Adipocyte (in vitro differentiated cells): ENCODE measurements at regions not wholly inside any gene's neighbourhood (a gene's known extent, or its start where the extent isn't known, plus 50 kb on each side); places are given as distances from the start of the nearest gene placed in this dataset.

ENCODE experiments used
- DNase-seq: peaks from one replicate; pipeline ENCODE4 v3.0.0-alpha.2; 2015; ENCODE audit warnings: low read depth
- H3K27me3 ChIP-seq: replicated peaks from 2 replicates; pipeline ENCODE4 v1.7.0; 2013; ENCODE audit warnings: mild to moderate bottlenecking, low read length, moderate library complexity; ENCODE audit not compliant: control insufficient read depth, insufficient read depth
- H3K36me3 ChIP-seq: 2 replicates; pipeline ENCODE4 v1.7.0; 2013; ENCODE audit warnings: low read length, mild to moderate bottlenecking, moderate library complexity; ENCODE audit not compliant: control insufficient read depth, insufficient read depth, severe bottlenecking
- H3K4me1 ChIP-seq: 2 replicates; pipeline ENCODE4 v1.7.0; 2013; ENCODE audit warnings: mild to moderate bottlenecking, low read length, moderate library complexity; ENCODE audit not compliant: control insufficient read depth, insufficient read depth
- H3K4me3 ChIP-seq: 2 replicates; pipeline ENCODE4 v1.7.0; 2013; ENCODE audit warnings: mild to moderate bottlenecking, low read length, moderate library complexity
- H3K9ac ChIP-seq: 2 replicates; pipeline ENCODE4 v1.7.0; 2013; ENCODE audit warnings: mild to moderate bottlenecking, low read length, moderate library complexity
- H3K9me3 ChIP-seq: 2 replicates; pipeline ENCODE4 v1.7.0; 2013; ENCODE audit warnings: mild to moderate bottlenecking, low read length, moderate library complexity; ENCODE audit not compliant: control insufficient read depth

GRCh38 chr4:23942471-23942870 lies 52.6 kb upstream of the PPARGC1A start:
- Histone ChIP-seq H3K4me1 (peaks cover 30% of the 10 kb centered on the region), H3K36me3 (no peaks in the 10 kb centered on the region), H3K27me3 (no peaks in the 10 kb centered on the region), H3K9me3 (no peaks in the 10 kb centered on the region), H3K9ac (no peak overlapping the region), H3K4me3 (no peak overlapping the region)
- no peak for DNase-seq
